A673 (cell line): ENCODE measurements at regions not wholly inside any gene's neighbourhood (a gene's known extent, or its start where the extent isn't known, plus 50 kb on each side); places are given as distances from the start of the nearest gene placed in this dataset.

Experiments
- BruUV-seq: library from RNA; stranded (reverse); fragments of 400-500 nt; replicated peaks from 2 replicates; lab custom pipeline; 2021; lab: Mats Ljungman, UMichigan
- CTCF ChIA-PET: fragments of 300-600 bp; sonication (Branson Sonifier 250); formaldehyde crosslinking; loops from one replicate; lab custom pipeline; 2022; ENCODE audit warnings: antibody characterized with exemption; lab: Charles Lee
- POLR2A ChIA-PET: fragments of 300-600 bp; sonication (Branson Sonifier 250); formaldehyde crosslinking; loops from one replicate; lab custom pipeline; 2022; ENCODE audit warnings: antibody characterized with exemption; ENCODE audit not compliant: low non-redundant PET; lab: Charles Lee
- DNase-seq: peaks from one replicate; pipeline ENCODE4 v3.0.0-alpha.2; 2015; ENCODE audit warnings: low spot score
- H3K27ac ChIP-seq: fragments of 200-600 bp; sonication (generic); 2 replicates; pipeline ENCODE4 v1.5.1; 2016; ENCODE audit warnings: mixed run types, low read depth, mild to moderate bottlenecking, mixed read lengths, antibody characterized with exemption, low read length; ENCODE audit not compliant: poor library complexity, severe bottlenecking
- H3K27me3 ChIP-seq: fragments of 200-600 bp; sonication (generic); replicated peaks from 2 replicates; pipeline ENCODE4 v1.6.1; 2017; ENCODE audit warnings: mixed run types, low read depth, mild to moderate bottlenecking, mixed read lengths, antibody characterized with exemption, low read length; ENCODE audit not compliant: insufficient read depth, poor library complexity
- H3K36me3 ChIP-seq: fragments of 200-600 bp; sonication (generic); 2 replicates; pipeline ENCODE4 v1.6.1; 2016; ENCODE audit warnings: mixed run types, mild to moderate bottlenecking, mixed read lengths, antibody characterized with exemption, low read length; ENCODE audit not compliant: insufficient read depth, poor library complexity, severe bottlenecking
- H3K4me1 ChIP-seq: fragments of 200-600 bp; sonication (generic); 2 replicates; pipeline ENCODE4 v1.6.1; 2017; ENCODE audit warnings: mixed run types, mild to moderate bottlenecking, mixed read lengths, antibody characterized with exemption, low read length; ENCODE audit not compliant: insufficient read depth, poor library complexity, severe bottlenecking
- H3K4me3 ChIP-seq: fragments of 200-600 bp; sonication (generic); 2 replicates; pipeline ENCODE4 v1.5.1; 2016; ENCODE audit warnings: low read depth, mixed run types, mild to moderate bottlenecking, mixed read lengths, low read length; ENCODE audit not compliant: poor library complexity, severe bottlenecking
- H3K9me3 ChIP-seq: fragments of 200-600 bp; sonication (generic); 2 replicates; pipeline ENCODE4 v1.6.1; 2016; ENCODE audit warnings: mixed run types, low read depth, mild to moderate bottlenecking, mixed read lengths, antibody characterized with exemption, low read length; ENCODE audit not compliant: poor library complexity, severe bottlenecking
- EZH2 ChIP-seq: fragments of 200-600 bp; sonication (generic); IDR thresholded peaks from 2 replicates; pipeline ENCODE4 v1.6.1; 2017; ENCODE audit warnings: borderline replicate concordance, low read depth, mild to moderate bottlenecking, mixed read lengths, antibody characterized with exemption, low read length; ENCODE audit not compliant: poor library complexity, severe bottlenecking
- intact Hi-C: fragments of 100-400 bp; cut with micrococcal nuclease; formaldehyde crosslinking; loops from one replicate; pipeline ENCODE4 v1.10.0; 2022; ENCODE audit not compliant: unreplicated experiment
- TF ChIP-seq, protein P1 (sequence below): fragments of 300-800, 200-600 bp; sonication (generic); conservative IDR thresholded peaks from 2 replicates; pipeline ENCODE4 v1.5.1; 2017; ENCODE audit warnings: low read depth, mild to moderate bottlenecking, antibody characterized with exemption, low read length, moderate library complexity, mixed read lengths

DNA sequence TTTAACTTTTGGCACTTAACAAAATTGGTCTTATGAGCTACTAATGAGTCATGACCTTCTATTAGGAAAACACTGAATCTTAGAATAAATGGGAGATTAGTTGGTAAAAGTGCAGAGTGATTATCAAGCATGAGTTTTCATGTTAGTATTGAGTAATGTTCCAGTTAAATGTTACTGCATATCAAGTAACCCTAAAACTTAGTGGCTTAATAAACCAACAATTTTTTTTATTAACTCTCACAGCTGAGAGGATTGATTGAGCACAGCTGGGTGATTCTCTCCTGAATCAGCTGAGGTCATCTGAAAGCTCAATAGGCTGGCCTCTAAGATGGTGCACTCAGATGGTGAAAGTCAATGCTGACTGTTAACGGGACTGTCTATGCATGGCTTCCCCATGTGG lies 248.6 kb downstream of the BCL11B start:
- no peak for DNase-seq
- Histone ChIP-seq H3K36me3 (no peaks in the 10 kb centered on the region), H3K4me1 (no peaks in the 10 kb centered on the region), H3K27me3 (no peaks in the 10 kb centered on the region), H3K4me3 (no peak overlapping the region), H3K27ac (no peak overlapping the region), H3K9me3 (no peaks in the 10 kb centered on the region)
- intact Hi-C loops: no loop called here
- no TSS peak for BruUV-seq
- TF ChIP-seq, protein P1, sequence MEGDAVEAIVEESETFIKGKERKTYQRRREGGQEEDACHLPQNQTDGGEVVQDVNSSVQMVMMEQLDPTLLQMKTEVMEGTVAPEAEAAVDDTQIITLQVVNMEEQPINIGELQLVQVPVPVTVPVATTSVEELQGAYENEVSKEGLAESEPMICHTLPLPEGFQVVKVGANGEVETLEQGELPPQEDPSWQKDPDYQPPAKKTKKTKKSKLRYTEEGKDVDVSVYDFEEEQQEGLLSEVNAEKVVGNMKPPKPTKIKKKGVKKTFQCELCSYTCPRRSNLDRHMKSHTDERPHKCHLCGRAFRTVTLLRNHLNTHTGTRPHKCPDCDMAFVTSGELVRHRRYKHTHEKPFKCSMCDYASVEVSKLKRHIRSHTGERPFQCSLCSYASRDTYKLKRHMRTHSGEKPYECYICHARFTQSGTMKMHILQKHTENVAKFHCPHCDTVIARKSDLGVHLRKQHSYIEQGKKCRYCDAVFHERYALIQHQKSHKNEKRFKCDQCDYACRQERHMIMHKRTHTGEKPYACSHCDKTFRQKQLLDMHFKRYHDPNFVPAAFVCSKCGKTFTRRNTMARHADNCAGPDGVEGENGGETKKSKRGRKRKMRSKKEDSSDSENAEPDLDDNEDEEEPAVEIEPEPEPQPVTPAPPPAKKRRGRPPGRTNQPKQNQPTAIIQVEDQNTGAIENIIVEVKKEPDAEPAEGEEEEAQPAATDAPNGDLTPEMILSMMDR: no peak
- POLR2A ChIA-PET: interaction anchor here (0.5 kb wide), 1 partner anchor 12 kb away, joined by 3 read pairs; no protein-coding TSS in a partner anchor
- CTCF ChIA-PET: no interaction called here

DNA sequence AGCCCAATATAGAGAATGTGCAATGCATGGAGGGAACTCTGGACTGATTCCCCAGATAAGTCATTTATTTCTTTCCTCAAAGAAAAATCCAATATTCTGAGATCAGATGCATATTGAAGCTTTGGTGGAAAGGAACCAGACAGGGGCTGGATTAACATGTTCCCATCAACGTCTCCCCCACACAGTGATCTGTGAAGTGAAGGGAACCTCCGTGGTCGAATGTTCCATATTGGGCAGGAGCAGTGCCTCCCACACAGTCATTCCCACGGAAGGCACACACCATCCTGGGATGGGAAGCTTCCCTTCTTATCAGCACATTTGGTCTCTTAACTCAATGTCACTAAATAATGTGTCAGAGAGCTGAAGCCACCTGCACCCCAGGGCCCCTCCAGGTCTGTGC lies 247.1 kb downstream of the BCL11B start:
- no peak for DNase-seq
- H3K36me3 ChIP-seq: no peaks in the 10 kb centered on the region
- CTCF ChIA-PET: no interaction called here
- TF ChIP-seq, protein P1: no peak
- TF ChIP-seq EZH2: no peak
- no TSS peak for BruUV-seq
- H3K4me3 ChIP-seq: no peak overlapping the region
- no peak overlapping the region for H3K27ac ChIP-seq
- H3K9me3 ChIP-seq: no peaks in the 10 kb centered on the region
- H3K4me1 ChIP-seq: no peaks in the 10 kb centered on the region
- intact Hi-C loops: loop anchor here (5.0 kb wide), 1 partner anchor 113 kb away; no protein-coding TSS in a partner anchor
- H3K27me3 ChIP-seq: no peaks in the 10 kb centered on the region
- POLR2A ChIA-PET: no interaction called here

GRCh38 chr14:99025418-99025817 lies 246.6 kb downstream of the BCL11B start:
- POLR2A ChIA-PET: no interaction called here
- intact Hi-C loops: loop anchor here (5.0 kb wide), 1 partner anchor 113 kb away; no protein-coding TSS in a partner anchor
- CTCF ChIA-PET: no interaction called here

More at GRCh38 chr14:99025418-99025817, 246.6 kb downstream of the BCL11B start:
- H3K36me3 ChIP-seq: no peaks in the 10 kb centered on the region
- TF ChIP-seq, protein P1: no peak
- TF ChIP-seq EZH2: no peak
- DNase-seq: no peak
- H3K27me3 ChIP-seq: no peaks in the 10 kb centered on the region
- H3K4me1 ChIP-seq: no peaks in the 10 kb centered on the region
- no TSS peak for BruUV-seq
- no peak overlapping the region for H3K27ac ChIP-seq
- no peaks in the 10 kb centered on the region for H3K9me3 ChIP-seq
- no peak overlapping the region for H3K4me3 ChIP-seq
